HepG2 (cell line): ENCODE measurements at regions not wholly inside any gene's neighbourhood (a gene's known extent, or its start where the extent isn't known, plus 50 kb on each side); places are given as distances from the start of the nearest gene placed in this dataset.

Source experiments
- GMEB2 ChIP-seq: IDR thresholded peaks from 2 replicates; pipeline ENCODE4 v1.6.1; 2016; ENCODE audit warnings: missing biosample characterization, missing genetic modification reagents, low read depth
- GTF3A ChIP-seq: sonication (generic); formaldehyde crosslinking; conservative IDR thresholded peaks from 2 replicates; pipeline ENCODE4 v1.4.0; 2020; ENCODE audit warnings: mild to moderate bottlenecking, missing genetic modification reagents
- HNRNPK ChIP-seq: fragments of 200-400 bp; formaldehyde crosslinking; IDR thresholded peaks from 2 replicates; pipeline ENCODE4 v1.6.1; 2018; ENCODE audit warnings: low read length, low read depth, moderate library complexity, mild to moderate bottlenecking; ENCODE audit not compliant: poor library complexity, severe bottlenecking
- HOXA9 ChIP-seq: sonication (generic); formaldehyde crosslinking; IDR thresholded peaks from 2 replicates; pipeline ENCODE4 v1.8.1; 2022; ENCODE audit warnings: missing genetic modification reagents, mild to moderate bottlenecking, moderate library complexity, borderline replicate concordance
- MYPOP ChIP-seq: sonication (generic); formaldehyde crosslinking; IDR thresholded peaks from 2 replicates; pipeline ENCODE4 v1.8.1; 2023; ENCODE audit warnings: mild to moderate bottlenecking, moderate library complexity, missing genetic modification reagents
- NFKB2 ChIP-seq: sonication (generic); formaldehyde crosslinking; IDR thresholded peaks from 2 replicates; pipeline ENCODE4 v1.4.0; 2020; ENCODE audit warnings: missing genetic modification reagents, borderline replicate concordance
- PRDM15 ChIP-seq: sonication (generic); formaldehyde crosslinking; IDR thresholded peaks from 2 replicates; pipeline ENCODE4 v1.4.0; 2020; ENCODE audit warnings: missing genetic modification reagents
- RBFOX2 ChIP-seq: fragments of 200-400 bp; formaldehyde crosslinking; IDR thresholded peaks from 2 replicates; pipeline ENCODE4 v1.6.1; 2017; ENCODE audit warnings: low read depth, mild to moderate bottlenecking, low read length
- SIN3B ChIP-seq: fragments of 150-350 bp; IDR thresholded peaks from 2 replicates; pipeline ENCODE4 v1.6.1; 2014; ENCODE audit warnings: low read length
- TERF1 ChIP-seq: sonication (generic); formaldehyde crosslinking; IDR thresholded peaks from 2 replicates; pipeline ENCODE4 v1.8.0; 2022; ENCODE audit warnings: mild to moderate bottlenecking, missing genetic modification reagents, moderate library complexity
- TOE1 ChIP-seq: sonication (generic); formaldehyde crosslinking; IDR thresholded peaks from 2 replicates; pipeline ENCODE4 v1.4.0; 2020; ENCODE audit warnings: mild to moderate bottlenecking, missing genetic modification reagents
- ZC3H13 ChIP-seq: sonication (generic); formaldehyde crosslinking; IDR thresholded peaks from 2 replicates; pipeline ENCODE4 v1.8.1; 2023; ENCODE audit warnings: mild to moderate bottlenecking, missing genetic modification reagents, moderate library complexity
- ZMYM4 ChIP-seq: sonication (generic); formaldehyde crosslinking; IDR thresholded peaks from 2 replicates; pipeline ENCODE4 v1.8.1; 2023; ENCODE audit warnings: mild to moderate bottlenecking, missing genetic modification reagents
- ZNF563 ChIP-seq: sonication (generic); formaldehyde crosslinking; IDR thresholded peaks from 2 replicates; pipeline ENCODE4 v1.8.0; 2022; ENCODE audit warnings: mild to moderate bottlenecking, moderate library complexity, missing genetic modification reagents
- ZNF687 ChIP-seq: sonication (generic); formaldehyde crosslinking; IDR thresholded peaks from 2 replicates; pipeline ENCODE4 v1.5.1; 2020; ENCODE audit warnings: mild to moderate bottlenecking, missing genetic modification reagents, moderate library complexity
- ZSCAN22 ChIP-seq: sonication (generic); formaldehyde crosslinking; IDR thresholded peaks from 2 replicates; pipeline ENCODE4 v1.4.0; 2020; ENCODE audit warnings: mild to moderate bottlenecking, missing genetic modification reagents

GRCh38 chr3:159763602-159764489 is 224.8 kb upstream of the IL12A start (continued):
- peak; percentile 80 for TF ChIP-seq PRDM15 (CRISPR knock-in tag)
- TF ChIP-seq TERF1 (CRISPR knock-in tag): no peak
- TF ChIP-seq NFKB2: 0 out of 2 replicates have a peak, but pooled peaks have one; percentile 23
- TF ChIP-seq HOXA9 (CRISPR knock-in tag): no peak
- TF ChIP-seq MYPOP: peak; percentile 27; the same call in 1 of the 2 replicates
- 0 out of 2 replicates have a peak, but pooled peaks have one; percentile 6 for TF ChIP-seq ZNF563 (CRISPR knock-in tag)
- TF ChIP-seq HNRNPK: peak; percentile 61
- peak; percentile 49 for TF ChIP-seq ZNF687 (CRISPR knock-in tag)
- no peak for TF ChIP-seq TOE1 (CRISPR knock-in tag)
- no peak for TF ChIP-seq GTF3A (CRISPR knock-in tag)
- no peak for TF ChIP-seq ZC3H13
- no peak for TF ChIP-seq ZSCAN22 (CRISPR knock-in tag)
- TF ChIP-seq RBFOX2: peak; percentile 36; the same call in 1 of the 2 replicates
- no peak for TF ChIP-seq SIN3B
- 0 out of 2 replicates have a peak, but pooled peaks have one; percentile 17 for TF ChIP-seq ZMYM4
- no peak for TF ChIP-seq GMEB2
